SK-N-MC (cell line): ENCODE measurements at regions not wholly inside any gene's neighbourhood (a gene's known extent, or its start where the extent isn't known, plus 50 kb on each side); places are given as distances from the start of the nearest gene placed in this dataset.
"Not testable (repeated sequence)": the region's sequence is repeated elsewhere in the genome, so short reads cannot be mapped to it uniquely, and the experiment has no call there.

ENCODE experiments used
- DNase-seq: peaks from one replicate; pipeline ENCODE4 v3.0.0-alpha.2; 2011; ENCODE audit warnings: low read depth, low spot score
- H3K27ac ChIP-seq: fragments of 200-600 bp; sonication (generic); 2 replicates; pipeline ENCODE4 v1.5.1; 2016; ENCODE audit warnings: mixed run types
- H3K36me3 ChIP-seq: fragments of 200-600 bp; sonication (generic); 2 replicates; pipeline ENCODE4 v1.6.1; 2017; ENCODE audit warnings: antibody characterized with exemption, low read length, mixed read lengths; ENCODE audit not compliant: insufficient read depth
- H3K4me3 ChIP-seq: fragments of 200-600 bp; sonication (generic); 2 replicates; pipeline ENCODE4 v1.5.1; 2016
- H3K9ac ChIP-seq: fragments of 200-600 bp; sonication (generic); 2 replicates; pipeline ENCODE4 v1.8.0; 2017; ENCODE audit warnings: mixed run types, mixed read lengths; ENCODE audit not compliant: insufficient read length
- H3K9me3 ChIP-seq: fragments of 200-600 bp; sonication (generic); 2 replicates; pipeline ENCODE4 v1.6.1; 2017; ENCODE audit warnings: low read depth, mild to moderate bottlenecking, antibody characterized with exemption, low read length, moderate library complexity, mixed read lengths
- EZH2 ChIP-seq: fragments of 200-600 bp; sonication (generic); IDR thresholded peaks from one replicate; pipeline ENCODE4 v1.6.1; 2017; ENCODE audit warnings: antibody characterized with exemption
- FOXP2 ChIP-seq: optimal IDR thresholded peaks from 2 replicates; pipeline ENCODE3; 2011; ENCODE audit warnings: mild to moderate bottlenecking, moderate library complexity; ENCODE audit not compliant: insufficient read depth; ENCODE audit errors: extremely low read length, control extremely low read depth
- POLR2AphosphoS5 ChIP-seq: IDR thresholded peaks from 2 replicates; pipeline ENCODE4 v1.6.1; 2012; ENCODE audit warnings: mild to moderate bottlenecking, low read depth, low read length, borderline replicate concordance

DNA sequence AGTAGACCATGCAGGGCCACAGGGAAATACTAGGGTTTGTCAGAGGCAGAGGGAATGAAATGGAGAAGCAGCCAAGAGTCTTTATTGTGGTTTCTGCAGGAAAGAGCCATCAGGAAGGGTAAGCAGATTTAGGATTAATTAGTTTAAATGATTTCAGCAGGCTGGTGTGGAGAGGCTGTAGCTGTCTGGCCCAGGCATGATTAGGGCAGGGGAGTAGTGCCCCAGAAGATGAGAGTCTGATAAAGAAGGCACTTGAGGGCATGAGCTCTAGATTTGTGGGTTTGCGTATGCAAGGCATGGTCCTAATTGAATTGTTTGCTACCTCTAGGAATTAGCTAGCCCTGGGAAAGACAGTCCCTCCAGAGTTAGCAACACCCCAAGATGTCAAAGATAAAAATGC lies 484.6 kb upstream of the PLXNA2 start:
- DNase-seq: no peak
- H3K36me3 ChIP-seq: no peaks in the 10 kb centered on the region
- TF ChIP-seq FOXP2 (no peak), POLR2AphosphoS5 (no peak), EZH2 (no peak)
- H3K4me3 ChIP-seq: no peak overlapping the region
- H3K27ac ChIP-seq: no peak overlapping the region
- H3K9ac ChIP-seq: no peak overlapping the region
- no peaks in the 10 kb centered on the region for H3K9me3 ChIP-seq

DNA sequence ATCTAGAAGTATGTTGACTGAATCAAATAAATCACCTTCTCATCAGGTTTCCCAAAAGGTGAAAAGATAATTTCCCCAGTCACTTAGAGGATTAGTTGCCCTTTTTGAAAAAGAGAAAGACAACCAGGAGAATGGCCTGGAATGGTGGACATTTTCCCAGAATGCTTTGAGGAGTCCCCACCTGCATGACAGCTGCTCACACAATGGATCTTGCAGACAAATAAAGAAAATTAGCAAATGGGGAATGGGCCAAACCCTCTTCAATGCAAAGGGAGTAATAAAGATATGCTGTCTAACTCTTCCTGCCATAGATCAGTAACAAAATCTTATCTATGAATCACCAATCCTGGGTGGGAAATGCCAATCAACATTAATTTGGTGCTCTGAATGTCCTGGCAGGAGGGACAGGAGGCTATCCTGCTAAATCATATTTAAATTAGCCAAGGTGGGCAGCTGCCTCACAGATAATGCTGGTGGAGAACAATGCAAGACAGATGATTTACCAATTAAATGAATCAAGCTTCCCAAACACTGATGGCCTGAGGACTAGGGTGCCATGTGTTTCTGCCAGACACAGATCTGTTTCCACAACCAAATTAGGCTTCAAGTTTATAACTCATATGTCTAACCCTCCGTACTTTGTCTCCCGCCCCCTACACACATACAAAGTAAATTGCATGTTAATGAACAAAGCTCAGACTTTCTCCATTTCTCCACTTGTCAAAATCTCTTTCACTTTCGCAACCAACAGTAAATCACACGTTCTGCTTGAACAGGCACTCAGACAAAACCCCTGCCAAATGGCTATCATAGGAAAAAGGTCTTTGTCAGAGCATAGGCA lies 488.0 kb upstream of the PLXNA2 start:
- no peaks in the 10 kb centered on the region for H3K9me3 ChIP-seq
- H3K27ac ChIP-seq: no peak overlapping the region
- H3K4me3 ChIP-seq: no peak overlapping the region
- H3K9ac ChIP-seq: no peak overlapping the region
- no peaks in the 10 kb centered on the region for H3K36me3 ChIP-seq
- DNase-seq: no peak
- TF ChIP-seq POLR2AphosphoS5: no peak
- TF ChIP-seq FOXP2: no peak
- no peak for TF ChIP-seq EZH2

DNA sequence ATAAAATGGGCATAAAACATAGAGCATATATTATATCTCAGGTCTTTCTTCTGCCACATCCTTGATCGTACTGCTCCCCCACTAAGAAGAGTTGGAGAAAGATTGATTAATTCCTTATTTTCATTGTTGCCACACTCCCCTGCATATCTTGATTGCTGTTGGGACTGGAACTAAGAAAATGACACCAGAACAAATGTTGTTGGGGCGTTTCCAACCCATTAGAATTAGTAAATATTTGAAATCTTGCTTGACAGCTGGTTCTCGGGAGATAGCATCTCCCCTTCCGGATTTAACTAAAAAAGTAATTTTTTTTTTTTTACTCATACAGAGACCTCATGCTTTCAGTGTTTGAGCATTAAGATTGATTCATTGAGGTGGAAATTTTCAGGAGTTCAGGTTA lies 493.0 kb upstream of the PLXNA2 start:
- no peak overlapping the region for H3K27ac ChIP-seq
- no peak for TF ChIP-seq POLR2AphosphoS5
- TF ChIP-seq EZH2: no peak
- TF ChIP-seq FOXP2: no peak

DNA sequence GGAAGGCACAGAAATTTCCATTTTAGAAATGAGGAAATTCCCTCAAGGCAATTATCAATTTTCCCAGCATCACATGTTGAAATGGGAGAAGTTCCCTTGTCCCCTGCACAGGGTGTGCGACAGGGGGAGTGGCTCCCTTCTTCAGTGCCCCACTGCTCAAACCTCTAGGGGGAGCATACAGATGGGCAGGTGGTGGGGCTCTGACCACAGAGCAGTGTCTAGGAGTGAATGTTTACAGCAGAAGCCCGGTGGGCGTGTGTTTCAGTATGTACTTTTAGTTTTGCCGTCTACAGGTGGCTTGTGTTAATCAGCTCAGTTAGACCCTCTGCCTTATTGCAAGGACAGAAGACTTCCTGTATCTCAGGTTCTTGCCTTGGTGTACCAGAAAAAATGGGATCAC lies 493.7 kb upstream of the PLXNA2 start:
- no peak for TF ChIP-seq EZH2
- TF ChIP-seq FOXP2: no peak
- no peak for TF ChIP-seq POLR2AphosphoS5
- Histone ChIP-seq H3K27ac (no peak overlapping the region), H3K9ac (no peak overlapping the region), H3K36me3 (no peaks in the 10 kb centered on the region), H3K9me3 (no peaks in the 10 kb centered on the region), H3K4me3 (no peak overlapping the region)
- DNase-seq: no peak

More for the DNA sequence above, 493.0 kb upstream of the PLXNA2 start:
- no peaks in the 10 kb centered on the region for H3K36me3 ChIP-seq
- no peak for DNase-seq
- no peak overlapping the region for H3K4me3 ChIP-seq
- no peak overlapping the region for H3K9ac ChIP-seq
- H3K9me3 ChIP-seq: no peaks in the 10 kb centered on the region

DNA sequence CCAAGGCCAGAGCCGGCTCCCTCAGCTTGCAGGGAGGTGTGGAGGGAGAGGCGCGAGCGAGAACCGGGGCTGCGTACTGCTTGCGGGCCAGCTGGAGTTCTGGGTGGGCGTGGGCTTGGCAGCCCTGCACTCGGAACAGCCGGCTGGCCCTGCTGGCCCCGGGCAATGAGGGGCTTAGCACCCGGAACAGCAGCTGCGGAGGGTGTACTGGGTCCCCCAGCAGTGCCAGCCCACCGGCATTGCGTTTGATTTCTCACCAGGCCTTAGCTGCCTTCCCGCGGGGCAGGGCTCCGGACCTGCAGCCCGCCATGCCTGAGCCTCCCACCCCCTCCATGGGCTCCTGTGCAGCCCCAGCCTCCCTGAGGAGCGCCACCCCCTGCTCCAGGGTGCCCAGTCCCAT lies 495.5 kb upstream of the PLXNA2 start:
- not testable (repeated sequence) for H3K4me3 ChIP-seq, H3K36me3 ChIP-seq, H3K9me3 ChIP-seq, DNase-seq, H3K27ac ChIP-seq, H3K9ac ChIP-seq

DNA sequence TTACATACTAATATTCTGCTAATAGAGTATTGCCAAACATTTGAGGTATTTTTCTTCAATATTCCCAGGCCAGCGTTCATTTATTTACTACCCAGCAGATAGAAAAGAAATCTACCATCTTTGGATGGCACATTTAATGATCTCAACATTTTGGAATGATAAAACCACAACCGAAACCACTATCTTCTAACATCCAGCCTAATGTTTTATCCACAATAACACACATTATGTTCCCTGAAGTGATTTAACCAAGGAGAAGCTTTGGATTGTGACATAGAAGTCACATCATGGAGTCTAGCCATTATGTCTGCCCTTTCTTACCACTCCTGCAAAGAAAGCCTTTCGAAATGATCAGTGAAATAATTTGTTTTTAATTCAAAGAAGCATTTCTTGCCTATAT lies 497.1 kb upstream of the PLXNA2 start:
- Histone ChIP-seq H3K4me3 (no peak overlapping the region), H3K27ac (no peak overlapping the region), H3K36me3 (no peaks in the 10 kb centered on the region), H3K9me3 (no peaks in the 10 kb centered on the region), H3K9ac (no peak overlapping the region)
- no peak for DNase-seq
- no peak for TF ChIP-seq POLR2AphosphoS5
- no peak for TF ChIP-seq FOXP2
- no peak for TF ChIP-seq EZH2

DNA sequence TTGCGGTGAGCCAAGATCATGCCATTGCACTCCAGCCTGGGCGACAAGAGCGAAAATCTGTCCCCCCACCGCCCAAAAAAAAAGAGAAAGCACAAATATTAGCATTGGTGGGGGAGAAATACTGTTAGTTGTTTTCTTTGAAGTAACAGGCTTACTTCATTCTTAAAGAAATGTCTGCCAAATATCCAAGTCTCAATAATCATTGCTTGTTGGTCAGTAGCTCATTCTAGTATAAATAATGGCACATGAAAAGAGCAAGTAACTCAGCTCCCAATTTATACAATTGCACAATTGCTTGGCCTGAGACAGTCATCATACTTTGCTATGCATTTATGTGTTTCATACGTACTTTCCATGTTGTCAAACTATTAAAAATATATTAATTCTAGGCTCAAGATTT lies 499.2 kb upstream of the PLXNA2 start:
- Histone ChIP-seq H3K36me3 (no peaks in the 10 kb centered on the region), H3K9ac (no peak overlapping the region), H3K9me3 (no peaks in the 10 kb centered on the region), H3K4me3 (no peak overlapping the region), H3K27ac (no peak overlapping the region)
- no peak for TF ChIP-seq EZH2
- no peak for TF ChIP-seq POLR2AphosphoS5
- no peak for TF ChIP-seq FOXP2
- DNase-seq: no peak

DNA sequence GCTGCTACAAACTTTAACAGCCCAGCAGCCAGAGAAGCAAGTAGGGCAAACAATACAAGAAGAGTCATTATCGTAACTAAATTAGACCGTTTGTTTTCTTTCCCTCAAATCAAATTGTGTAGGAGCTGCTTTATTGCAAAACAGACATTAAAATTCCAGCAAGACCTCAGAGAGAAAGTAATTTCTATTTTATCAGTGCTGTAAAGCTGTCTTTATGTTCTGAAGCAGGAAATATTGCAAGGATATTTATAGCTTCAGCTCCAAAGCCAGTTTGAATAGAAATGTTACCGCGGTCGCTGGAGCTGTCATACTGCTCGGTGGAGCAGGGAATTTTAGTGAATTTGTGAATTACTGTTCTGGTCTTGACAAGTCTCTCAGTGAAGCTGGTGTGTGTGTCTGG lies 503.8 kb upstream of the PLXNA2 start:
- H3K36me3 ChIP-seq: no peaks in the 10 kb centered on the region
- TF ChIP-seq POLR2AphosphoS5 (no peak), FOXP2 (no peak), EZH2 (no peak)
- no peak overlapping the region for H3K9ac ChIP-seq
- H3K4me3 ChIP-seq: no peak overlapping the region
- no peak overlapping the region for H3K27ac ChIP-seq
- H3K9me3 ChIP-seq: no peaks in the 10 kb centered on the region
- DNase-seq: no peak
